Brain microvascular endothelial cell (primary cell): ENCODE measurements at regions not wholly inside any gene's neighbourhood (a gene's known extent, or its start where the extent isn't known, plus 50 kb on each side); places are given as distances from the start of the nearest gene placed in this dataset.

Experiments used
- DNase-seq: peaks from one replicate; pipeline ENCODE4 v3.0.0-alpha.2; 2020
- H3K27ac ChIP-seq: fragments of 250-450 bp; sonication (Bioruptor Pico); 2 replicates; pipeline ENCODE4 v1.5.1; 2020; ENCODE audit warnings: mild to moderate bottlenecking, moderate library complexity
- H3K27me3 ChIP-seq: fragments of 250-450 bp; sonication (Bioruptor Pico); replicated peaks from 2 replicates; pipeline ENCODE4 v1.5.1; 2020; ENCODE audit warnings: mild to moderate bottlenecking
- H3K36me3 ChIP-seq: fragments of 250-450 bp; sonication (Bioruptor Pico); replicated peaks from 2 replicates; pipeline ENCODE4 v1.5.1; 2020; ENCODE audit warnings: mild to moderate bottlenecking
- H3K4me3 ChIP-seq: 2 replicates; pipeline ENCODE4 v1.5.1; 2011; ENCODE audit warnings: low read depth, mild to moderate bottlenecking, control low read depth, low read length, moderate library complexity
- CTCF ChIP-seq: IDR thresholded peaks from 2 replicates; pipeline ENCODE4 v1.5.1; 2011; ENCODE audit warnings: low read depth, mild to moderate bottlenecking, moderate library complexity, low read length, control low read depth, inconsistent platforms; ENCODE audit errors: missing control alignments
- in situ Hi-C: cut with HindIII; loops from 2 replicates; pipeline ENCODE4 v1.10.0; 2017; ENCODE audit warnings: low sequenced_read_pairs, low pct_ligation_motif_present

- TF ChIP-seq CTCF, result no peak
- in situ Hi-C loops, result no loop called here
- Histone ChIP-seq H3K27me3 (no peaks in the 10 kb centered on the region), H3K27ac (no peak overlapping the region), H3K4me3 (no peak overlapping the region), H3K36me3 (no peaks in the 10 kb centered on the region)
- DNase-seq, result no peak
These were observed 186.9 kb upstream of the SATB1 start for GRCh38 chr3:18611991-18612390.

DNA sequence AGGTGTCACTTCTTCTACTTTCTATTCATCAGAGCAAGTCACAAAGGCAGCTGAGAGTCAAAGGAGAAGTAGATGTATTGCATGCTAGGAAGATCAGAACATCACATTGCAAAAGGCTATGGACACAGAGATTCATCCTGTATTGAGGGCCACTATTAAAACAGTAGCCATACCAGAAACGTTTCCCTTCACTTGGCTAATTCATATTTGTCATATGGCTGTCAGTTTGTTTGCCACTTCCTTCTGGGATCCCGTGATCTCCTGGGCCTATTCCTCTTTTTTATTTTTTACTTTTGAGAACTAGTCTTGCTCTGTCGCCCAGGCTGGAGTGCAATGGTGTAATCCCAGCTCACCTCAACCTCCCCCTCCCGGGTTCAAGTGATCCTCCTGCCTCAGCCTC, 184.0 kb upstream of the SATB1 start:
- Histone ChIP-seq H3K27ac (no peak overlapping the region), H3K4me3 (no peak overlapping the region), H3K27me3 (no peaks in the 10 kb centered on the region), H3K36me3 (no peaks in the 10 kb centered on the region)
- in situ Hi-C loops, result no loop called here
- DNase-seq, result no peak
- TF ChIP-seq CTCF, result no peak

DNA sequence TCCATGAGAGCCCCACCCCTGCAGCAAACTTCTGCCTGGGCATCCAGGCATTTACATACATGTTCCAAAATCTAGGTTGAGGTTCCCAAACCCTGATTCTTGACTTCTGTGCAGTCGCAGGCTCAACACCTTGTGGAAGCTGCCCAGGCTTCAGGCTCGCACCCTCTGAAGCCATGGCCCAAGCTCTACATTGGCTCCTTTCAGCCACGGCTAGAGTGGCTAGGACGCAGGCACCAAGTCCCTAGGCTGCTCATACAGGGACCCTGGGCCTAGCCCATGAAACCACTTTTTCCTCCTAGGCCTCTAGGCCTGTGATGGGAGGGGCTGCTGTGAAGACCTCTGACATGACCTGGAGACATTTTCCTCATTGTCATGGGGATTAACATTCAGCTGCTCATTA, 172.8 kb upstream of the SATB1 start:
- H3K27ac ChIP-seq, result no peak overlapping the region
- no peak overlapping the region for H3K4me3 ChIP-seq
- no peaks in the 10 kb centered on the region for H3K27me3 ChIP-seq
- in situ Hi-C loops, result no loop called here
- TF ChIP-seq CTCF, result no peak
- no peak for DNase-seq
- H3K36me3 ChIP-seq, result no peaks in the 10 kb centered on the region

- no peak overlapping the region for H3K27ac ChIP-seq
- in situ Hi-C loops, result no loop called here
- no peak for TF ChIP-seq CTCF
- no peak for DNase-seq
- H3K27me3 ChIP-seq, result no peaks in the 10 kb centered on the region
- H3K4me3 ChIP-seq, result no peak overlapping the region
- H3K36me3 ChIP-seq, result no peaks in the 10 kb centered on the region
These were observed 168.1 kb upstream of the SATB1 start for GRCh38 chr3:18593231-18593630.

- in situ Hi-C loops, result no loop called here
- no peak for DNase-seq
- Histone ChIP-seq H3K27me3 (no peaks in the 10 kb centered on the region), H3K36me3 (no peaks in the 10 kb centered on the region), H3K4me3 (no peak overlapping the region), H3K27ac (no peak overlapping the region)
- TF ChIP-seq CTCF, result no peak
These were observed 166.0 kb upstream of the SATB1 start for GRCh38 chr3:18591120-18591519.

- H3K36me3 ChIP-seq, result no peaks in the 10 kb centered on the region
- H3K27me3 ChIP-seq, result no peaks in the 10 kb centered on the region
- in situ Hi-C loops, result no loop called here
- TF ChIP-seq CTCF, result no peak
- H3K4me3 ChIP-seq, result no peak overlapping the region
- DNase-seq, result no peak
- H3K27ac ChIP-seq, result no peak overlapping the region
These were observed 160.9 kb upstream of the SATB1 start for GRCh38 chr3:18586076-18586475.
